ENCODE measurements at regions not wholly inside any gene's neighbourhood (a gene's known extent, or its start where the extent isn't known, plus 50 kb on each side); places are given as distances from the start of the nearest gene placed in this dataset.

DNA sequence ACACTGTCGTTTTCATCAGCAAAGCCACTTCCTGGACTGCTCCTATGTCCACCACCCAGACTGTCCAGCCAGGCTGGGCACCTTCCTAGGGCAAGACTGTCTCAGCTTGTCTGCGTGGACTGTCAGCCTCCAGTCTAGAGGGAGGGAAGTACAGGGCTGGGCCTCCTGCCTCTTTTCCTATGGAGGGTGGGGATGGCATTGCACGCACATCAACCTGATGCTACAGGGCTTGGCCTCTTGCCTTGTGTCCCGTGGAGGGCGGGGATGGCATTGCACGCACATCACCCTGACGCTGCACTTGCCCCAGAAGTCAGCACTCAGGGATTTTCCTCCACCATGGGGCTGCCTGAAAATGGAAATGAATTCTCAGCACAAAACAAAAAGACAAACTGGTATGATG lies 304.2 kb upstream of the CDH4 start:
- Histone ChIP-seq H4K8ac (ENCODE audit: low read depth in 2 of 2, low read length in 2 of 2) (no peak overlapping the region), H4K5ac (ENCODE audit: low read depth, low read length) (no peak overlapping the region), H3K4me3 (ENCODE audit: insufficient read depth, low read depth, low read length) (no peak overlapping the region), H3K14ac (replicated peaks; ENCODE audit: low read depth, low read length) (no peak overlapping the region), H3K56ac (ENCODE audit: extremely low read depth, insufficient read depth, low read length) (no peak overlapping the region), H3K9me1 (ENCODE audit: insufficient read depth, low read length) (no peaks in the 10 kb centered on the region), H3K23ac (ENCODE audit: low read depth, low read length) (no peak overlapping the region), H3K27me3 (ENCODE audit: control insufficient read depth, insufficient read depth, low read length) (no peaks in the 10 kb centered on the region), H3K18ac (ENCODE audit: low read depth, low read length) (no peak overlapping the region), H4K91ac (ENCODE audit: insufficient read depth, low read depth, low read length) (no peak overlapping the region), H2BK15ac (ENCODE audit: low read depth, low read length) (no peak overlapping the region), H2BK20ac (ENCODE audit: low read depth, low read length) (no peak overlapping the region), H3K9me3 (ENCODE audit: control insufficient read depth, insufficient read depth, low read length) (peaks cover 24% of the 10 kb centered on the region), H3K4me1 (ENCODE audit: control insufficient read depth, insufficient read depth, low read length) (no peaks in the 10 kb centered on the region), H3K4me2 (ENCODE audit: low read depth, low read length) (no peak overlapping the region), H4K20me1 (ENCODE audit: insufficient read depth, low read length) (no peaks in the 10 kb centered on the region), H2AK9ac (replicated peaks; ENCODE audit: low read depth, low read length, poor library complexity) (no peak overlapping the region), H3K27ac (ENCODE audit: insufficient read depth, low read length) (no peak overlapping the region), H3K36me3 (ENCODE audit: control insufficient read depth, insufficient read depth, low read length) (no peaks in the 10 kb centered on the region), H3K9ac (ENCODE audit: low read depth, low read length) (no peak overlapping the region), H3K4ac (ENCODE audit: low read depth, low read length) (no peak overlapping the region), H2AFZ (replicated peaks; ENCODE audit: low read length, poor library complexity) (no peak overlapping the region), H2AK5ac (ENCODE audit: low read depth, low read length) (no peak overlapping the region), H2BK120ac (ENCODE audit: low read depth, low read length) (no peak overlapping the region), H3K79me1 (ENCODE audit: low read depth in 1 of 2, low read length in 2 of 2) (no peaks in the 10 kb centered on the region), H2BK5ac (ENCODE audit: low read depth, low read length, poor library complexity, severe bottlenecking) (no peak overlapping the region)
- in situ Hi-C loops (cut with MboI; ENCODE audit: low sequenced_read_pairs): no loop called here
- intact Hi-C loops (cut with micrococcal nuclease): no loop called here
- ATAC-seq (ENCODE audit: low read depth) (no peak), DNase-seq (no peak)
- dilution Hi-C loops (cut with HindIII; ENCODE audit: low sequenced_read_pairs, unreplicated experiment): no loop called here
- CTCF ChIA-PET: no interaction called here
- TF ChIP-seq MAZ (IDR thresholded peaks at IDR 0.05; ENCODE audit: borderline replicate concordance, low read depth, low read length) (no peak), CTCF (conservative IDR thresholded peaks at IDR 0.05; ENCODE audit: low read depth, low read length) (no peak), RAD21 (IDR thresholded peaks at IDR 0.05; ENCODE audit: low read length) (no peak), POLR2A (IDR thresholded peaks at IDR 0.05; ENCODE audit: low read depth, low read length) (no peak), CEBPB (IDR thresholded peaks at IDR 0.05; ENCODE audit: low read depth, low read length) (no peak), CHD1 (IDR thresholded peaks at IDR 0.05; ENCODE audit: low read depth, low read length) (no peak), FOS (IDR thresholded peaks at IDR 0.05; ENCODE audit: low read depth, low read length) (no peak), MAFK (IDR thresholded peaks at IDR 0.05; ENCODE audit: low read depth, low read length) (no peak), RCOR1 (IDR thresholded peaks at IDR 0.05; ENCODE audit: insufficient replicate concordance, low read length) (no peak), RFX5 (IDR thresholded peaks at IDR 0.05; ENCODE audit: low read depth, low read length) (no peak), ELK1 (IDR thresholded peaks at IDR 0.05; ENCODE audit: borderline replicate concordance, low read depth, low read length) (no peak), BHLHE40 (IDR thresholded peaks at IDR 0.05; ENCODE audit: low read depth, low read length) (no peak), NFE2L2 (IDR thresholded peaks at IDR 0.05; ENCODE audit: low read depth, low read length) (no peak), SMC3 (IDR thresholded peaks at IDR 0.05; ENCODE audit: low read depth, low read length) (no peak), MXI1 (IDR thresholded peaks at IDR 0.05; ENCODE audit: borderline replicate concordance, low read depth, low read length) (no peak)
- TF ChIP-seq, protein P1, sequence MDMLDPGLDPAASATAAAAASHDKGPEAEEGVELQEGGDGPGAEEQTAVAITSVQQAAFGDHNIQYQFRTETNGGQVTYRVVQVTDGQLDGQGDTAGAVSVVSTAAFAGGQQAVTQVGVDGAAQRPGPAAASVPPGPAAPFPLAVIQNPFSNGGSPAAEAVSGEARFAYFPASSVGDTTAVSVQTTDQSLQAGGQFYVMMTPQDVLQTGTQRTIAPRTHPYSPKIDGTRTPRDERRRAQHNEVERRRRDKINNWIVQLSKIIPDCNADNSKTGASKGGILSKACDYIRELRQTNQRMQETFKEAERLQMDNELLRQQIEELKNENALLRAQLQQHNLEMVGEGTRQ (IDR thresholded peaks at IDR 0.05; ENCODE audit: low read depth, low read length): no peak
- POLR2A ChIA-PET (ENCODE audit: unreplicated experiment): no interaction called here
- 47% methylated on average over 4 of the region's 7 CpGs; no CpG with 5 or more reads in 1 of the 2 experiments for WGBS, 2 experiments (ENCODE audit: extremely low coverage in 2 of 2, insufficient read length in 1 of 2)
- BruUV-seq (replicated peaks): no TSS peak
